ENCODE measurements at regions not wholly inside any gene's neighbourhood (a gene's known extent, or its start where the extent isn't known, plus 50 kb on each side); places are given as distances from the start of the nearest gene placed in this dataset.

DNA sequence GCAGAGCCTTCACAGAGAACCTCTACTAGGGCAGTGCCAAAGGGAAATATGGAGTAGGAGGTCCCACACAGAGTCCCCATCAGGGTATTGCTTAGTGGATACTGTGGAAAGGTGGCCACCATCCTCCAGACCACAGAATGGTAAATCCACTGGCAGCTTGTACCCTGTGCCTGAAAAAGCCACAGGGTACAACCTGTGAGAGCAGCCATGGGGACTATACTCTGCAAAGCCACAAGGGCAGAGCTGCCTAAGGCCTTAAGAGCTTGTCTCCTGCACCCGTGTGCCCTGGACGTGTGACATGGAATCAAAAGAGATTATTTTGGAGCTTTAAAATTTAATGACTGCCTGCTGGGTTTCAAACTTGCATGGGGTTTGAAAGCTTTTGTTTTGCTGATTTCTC, 118.0 kb upstream of the SEC14L1 start:
- TF ChIP-seq, protein P1, sequence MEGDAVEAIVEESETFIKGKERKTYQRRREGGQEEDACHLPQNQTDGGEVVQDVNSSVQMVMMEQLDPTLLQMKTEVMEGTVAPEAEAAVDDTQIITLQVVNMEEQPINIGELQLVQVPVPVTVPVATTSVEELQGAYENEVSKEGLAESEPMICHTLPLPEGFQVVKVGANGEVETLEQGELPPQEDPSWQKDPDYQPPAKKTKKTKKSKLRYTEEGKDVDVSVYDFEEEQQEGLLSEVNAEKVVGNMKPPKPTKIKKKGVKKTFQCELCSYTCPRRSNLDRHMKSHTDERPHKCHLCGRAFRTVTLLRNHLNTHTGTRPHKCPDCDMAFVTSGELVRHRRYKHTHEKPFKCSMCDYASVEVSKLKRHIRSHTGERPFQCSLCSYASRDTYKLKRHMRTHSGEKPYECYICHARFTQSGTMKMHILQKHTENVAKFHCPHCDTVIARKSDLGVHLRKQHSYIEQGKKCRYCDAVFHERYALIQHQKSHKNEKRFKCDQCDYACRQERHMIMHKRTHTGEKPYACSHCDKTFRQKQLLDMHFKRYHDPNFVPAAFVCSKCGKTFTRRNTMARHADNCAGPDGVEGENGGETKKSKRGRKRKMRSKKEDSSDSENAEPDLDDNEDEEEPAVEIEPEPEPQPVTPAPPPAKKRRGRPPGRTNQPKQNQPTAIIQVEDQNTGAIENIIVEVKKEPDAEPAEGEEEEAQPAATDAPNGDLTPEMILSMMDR (IDR thresholded peaks at IDR 0.05) = no peak
- no peak overlapping the region for H3K27ac ChIP-seq
- no peaks in the 10 kb centered on the region for H3K4me1 ChIP-seq (ENCODE audit: control insufficient read depth in 1 of 2, low read depth in 2 of 2)
- DNase-seq (ENCODE audit: low spot score) (no peak), ATAC-seq (ENCODE audit: insufficient number of reproducible peaks, low FRiP score, low read depth) (no peak)
- no peaks in the 10 kb centered on the region for H3K27me3 ChIP-seq (replicated peaks; ENCODE audit: insufficient read depth)
- H3K36me3 ChIP-seq = no peaks in the 10 kb centered on the region
- H3K4me3 ChIP-seq = no peak overlapping the region
- H3K9me3 ChIP-seq = peaks cover 10% of the 10 kb centered on the region

- no peaks in the 10 kb centered on the region for H3K36me3 ChIP-seq
- no peak for ATAC-seq (ENCODE audit: insufficient number of reproducible peaks, low FRiP score, low read depth)
- TF ChIP-seq, protein P1 (IDR thresholded peaks at IDR 0.05) = no peak
- no peak overlapping the region for H3K4me3 ChIP-seq
- no peak overlapping the region for H3K27ac ChIP-seq
- H3K4me1 ChIP-seq (ENCODE audit: control insufficient read depth in 1 of 2, low read depth in 2 of 2) = no peaks in the 10 kb centered on the region
- peaks cover 10% of the 10 kb centered on the region for H3K9me3 ChIP-seq
- H3K27me3 ChIP-seq (replicated peaks; ENCODE audit: insufficient read depth) = no peaks in the 10 kb centered on the region
- no peak for DNase-seq (ENCODE audit: low spot score)
These were observed 115.0 kb upstream of the SEC14L1 start for GRCh38 chr17:77025781-77026180.

DNA sequence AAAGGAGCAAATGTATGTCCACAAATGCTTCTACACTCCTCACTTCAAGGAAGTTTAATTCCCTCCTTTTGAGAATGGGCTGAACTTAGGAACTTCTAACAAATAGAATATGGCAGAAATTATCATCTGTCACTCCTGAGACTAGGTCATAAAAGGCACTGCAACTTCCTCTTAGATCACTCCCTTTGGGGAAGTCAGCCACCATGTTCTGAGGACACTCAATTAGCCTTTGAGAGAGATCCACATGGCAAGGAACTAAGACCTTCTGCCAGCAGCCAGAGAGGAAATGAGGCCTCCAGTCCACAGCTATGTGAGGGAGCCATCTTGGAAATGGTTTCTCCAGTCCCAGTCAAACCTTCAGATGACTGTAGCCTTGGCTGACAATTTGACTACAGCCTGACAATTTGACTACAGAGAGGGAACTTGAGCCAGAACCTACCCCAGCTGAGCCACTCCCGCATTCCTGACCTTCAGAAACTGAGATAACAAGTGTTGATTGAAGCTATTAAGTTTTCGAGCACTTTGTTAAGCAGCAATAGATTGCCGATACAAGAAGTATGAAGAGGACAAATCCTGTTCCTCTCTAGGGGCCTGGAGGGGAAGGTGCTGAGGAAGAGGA, 113.4 kb upstream of the SEC14L1 start:
- DNase-seq (ENCODE audit: low spot score) = no peak
- H3K4me3 ChIP-seq = no peak overlapping the region

DNA sequence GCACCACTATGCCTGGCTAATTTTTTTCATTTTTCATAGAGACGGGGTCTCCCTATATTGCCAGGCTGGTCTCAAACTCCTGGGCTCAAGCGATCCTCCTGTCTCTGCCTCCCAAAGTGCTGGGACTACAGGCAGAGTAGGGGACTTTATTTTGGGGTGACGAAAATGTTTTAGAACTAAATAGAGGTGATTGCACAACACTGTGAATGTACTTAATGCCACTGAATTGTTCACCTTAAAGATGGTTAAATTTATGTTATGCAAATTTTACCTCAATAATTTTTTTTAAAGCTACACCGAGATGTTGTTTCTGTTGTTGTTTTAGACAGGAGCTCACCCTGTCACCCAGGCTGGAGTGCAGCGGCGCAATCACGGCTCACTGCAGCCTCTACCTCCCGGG, 111.9 kb upstream of the SEC14L1 start:
- TF ChIP-seq, protein P1 (IDR thresholded peaks at IDR 0.05) = no peak
- Histone ChIP-seq H3K4me1 (ENCODE audit: control insufficient read depth in 1 of 2, low read depth in 2 of 2) (no peaks in the 10 kb centered on the region), H3K27ac (no peak overlapping the region), H3K27me3 (replicated peaks; ENCODE audit: insufficient read depth) (no peaks in the 10 kb centered on the region), H3K9me3 (peaks cover 11% of the 10 kb centered on the region), H3K4me3 (no peak overlapping the region), H3K36me3 (no peaks in the 10 kb centered on the region)
- ATAC-seq (ENCODE audit: insufficient number of reproducible peaks, low FRiP score, low read depth) (no peak), DNase-seq (ENCODE audit: low spot score) (no peak)

More for the DNA sequence above, 113.4 kb upstream of the SEC14L1 start:
- TF ChIP-seq, protein P1 (IDR thresholded peaks at IDR 0.05) = no peak
- H3K27ac ChIP-seq = no peak overlapping the region
- no peaks in the 10 kb centered on the region for H3K4me1 ChIP-seq (ENCODE audit: control insufficient read depth in 1 of 2, low read depth in 2 of 2)
- no peaks in the 10 kb centered on the region for H3K27me3 ChIP-seq (replicated peaks; ENCODE audit: insufficient read depth)
- peaks cover 11% of the 10 kb centered on the region for H3K9me3 ChIP-seq
- H3K36me3 ChIP-seq = no peaks in the 10 kb centered on the region
- no peak for ATAC-seq (ENCODE audit: insufficient number of reproducible peaks, low FRiP score, low read depth)

DNA sequence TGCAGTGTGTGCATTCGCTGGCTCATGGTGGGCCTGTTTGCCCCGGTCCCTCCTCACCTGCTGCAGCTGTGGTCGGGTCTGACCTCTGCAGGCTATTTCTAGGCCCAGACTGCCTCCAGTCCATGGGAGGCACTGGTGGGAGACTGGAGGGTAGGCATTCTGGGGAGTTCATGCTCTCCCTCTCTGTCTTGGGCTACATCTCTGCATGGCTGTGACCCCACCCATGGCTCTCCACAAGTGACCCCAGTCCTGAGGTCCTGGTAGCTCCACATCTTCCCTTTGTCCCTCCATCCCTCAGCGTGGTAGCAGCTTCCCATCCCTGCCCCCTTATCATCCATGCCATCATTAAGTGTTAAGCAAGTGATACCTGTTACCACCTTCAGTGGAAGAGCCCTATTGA, 107.8 kb upstream of the SEC14L1 start:
- H3K27me3 ChIP-seq (replicated peaks; ENCODE audit: insufficient read depth) = no peaks in the 10 kb centered on the region
- H3K9me3 ChIP-seq = peaks cover 5% of the 10 kb centered on the region
- TF ChIP-seq, protein P1 (IDR thresholded peaks at IDR 0.05) = no peak
- H3K36me3 ChIP-seq = no peaks in the 10 kb centered on the region
- H3K27ac ChIP-seq = no peak overlapping the region
- no peaks in the 10 kb centered on the region for H3K4me1 ChIP-seq (ENCODE audit: control insufficient read depth in 1 of 2, low read depth in 2 of 2)
- DNase-seq (ENCODE audit: low spot score) (no peak), ATAC-seq (ENCODE audit: insufficient number of reproducible peaks, low FRiP score, low read depth) (no peak)
- no peak overlapping the region for H3K4me3 ChIP-seq
